Keratinocyte (primary cell): ENCODE measurements at regions not wholly inside any gene's neighbourhood (a gene's known extent, or its start where the extent isn't known, plus 50 kb on each side); places are given as distances from the start of the nearest gene placed in this dataset.

ENCODE experiments used
- DNase-seq: peaks from one replicate; pipeline ENCODE4 v3.0.0-alpha.2; 2011; ENCODE audit warnings: low read depth, missing footprints, low spot score
- FAIRE-seq: peaks from 2 replicates; lab custom pipeline; 2011; peaks lifted over from hg19 to GRCh38; lab: Jason Lieb, UNC
- H2AFZ ChIP-seq: 2 replicates; pipeline ENCODE4 v1.6.0; 2012; ENCODE audit warnings: low read length, control low read depth, inconsistent platforms; ENCODE audit not compliant: control insufficient read depth
- H3K27ac ChIP-seq: 2 replicates; pipeline ENCODE4 v1.5.1; 2011; ENCODE audit warnings: low read length; ENCODE audit not compliant: control insufficient read depth, insufficient read depth
- H3K27me3 ChIP-seq: 3 replicates; pipeline ENCODE4 v1.6.0; 2011; ENCODE audit warnings: low read length; ENCODE audit not compliant: control insufficient read depth, insufficient read depth; ENCODE audit errors: extremely low read depth
- H3K36me3 ChIP-seq, 2 experiments: 2 replicates in 1 of 2; 3 replicates in 1 of 2; pipeline ENCODE4 v1.5.1; 2011; ENCODE audit warnings: low read length in 2 of 2, mild to moderate bottlenecking in 1 of 2; ENCODE audit not compliant: control insufficient read depth in 2 of 2, insufficient read depth in 2 of 2; ENCODE audit errors: extremely low read depth in 1 of 2
- H3K4me1 ChIP-seq: 3 replicates; pipeline ENCODE4 v1.5.1; 2011; ENCODE audit warnings: low read length; ENCODE audit not compliant: control insufficient read depth, insufficient read depth; ENCODE audit errors: extremely low read depth
- H3K4me2 ChIP-seq: 3 replicates; pipeline ENCODE4 v1.6.0; 2011; ENCODE audit warnings: low read depth, low read length; ENCODE audit not compliant: control insufficient read depth, insufficient read depth; ENCODE audit errors: extremely low read depth
- H3K4me3 ChIP-seq, 3 experiments: fragments of 200-600 bp in 1 of 3; sonication (generic) in 1 of 3; 2 replicates in 2 of 3; 3 replicates in 1 of 3; pipeline ENCODE4 v1.5.1; 2011 to 2016; ENCODE audit warnings: low read length in 3 of 3, mild to moderate bottlenecking in 3 of 3, control low read depth in 2 of 3, inconsistent platforms in 1 of 3, low read depth in 1 of 3, mixed read lengths in 1 of 3, mixed run types in 1 of 3, moderate library complexity in 1 of 3; ENCODE audit not compliant: control insufficient read depth in 2 of 3, insufficient read depth in 2 of 3; ENCODE audit errors: extremely low read depth in 1 of 3
- H3K79me2 ChIP-seq: 2 replicates; pipeline ENCODE4 v1.6.0; 2012; ENCODE audit warnings: low read length; ENCODE audit not compliant: control insufficient read depth, insufficient read depth
- H3K9ac ChIP-seq: 3 replicates; pipeline ENCODE4 v1.6.0; 2011; ENCODE audit warnings: low read length; ENCODE audit not compliant: control insufficient read depth, insufficient read depth; ENCODE audit errors: extremely low read depth
- H3K9me1 ChIP-seq: 3 replicates; pipeline ENCODE4 v1.6.0; 2011; ENCODE audit warnings: low read length; ENCODE audit not compliant: control insufficient read depth, insufficient read depth; ENCODE audit errors: extremely low read depth
- H3K9me3 ChIP-seq: 2 replicates; pipeline ENCODE4 v1.5.1; 2012; ENCODE audit warnings: low read depth, low read length; ENCODE audit not compliant: control insufficient read depth
- H4K20me1 ChIP-seq: 3 replicates; pipeline ENCODE4 v1.6.0; 2011; ENCODE audit warnings: low read length; ENCODE audit not compliant: control insufficient read depth, insufficient read depth; ENCODE audit errors: extremely low read depth
- CTCF ChIP-seq, 3 experiments: IDR thresholded peaks in 1 of 3; conservative IDR thresholded peaks in 1 of 3; optimal IDR thresholded peaks in 1 of 3; 2 replicates in 2 of 3; 3 replicates in 1 of 3; pipeline versions ENCODE3 to v1.5.1; 2011; ENCODE audit warnings: low read length in 3 of 3, mild to moderate bottlenecking in 3 of 3, moderate library complexity in 2 of 3, control low read depth in 1 of 3, inconsistent platforms in 1 of 3; ENCODE audit not compliant: insufficient read depth in 2 of 3; ENCODE audit errors: extremely low read depth in 1 of 3
- EZH2 ChIP-seq: IDR thresholded peaks from one replicate; pipeline ENCODE4 v1.6.1; 2012; ENCODE audit warnings: inconsistent platforms, mild to moderate bottlenecking, low read length, moderate library complexity
- dilution Hi-C: fragments of 300-500 bp; cut with MboI; formaldehyde crosslinking; loops from one replicate; pipeline ENCODE4 v1.7.0; 2020; ENCODE audit warnings: low sequenced_read_pairs; ENCODE audit not compliant: extremely low pct_ligation_motif_present

- Histone ChIP-seq H3K4me2 (no peak overlapping the region), H3K36me3 (no peaks in the 10 kb centered on the region), H3K79me2 (no peaks in the 10 kb centered on the region), H3K27ac (no peak overlapping the region), H3K9me1 (no peaks in the 10 kb centered on the region), H2AFZ (no peak overlapping the region), H3K4me3 (no peak overlapping the region), H3K4me1 (peaks cover 5% of the 10 kb centered on the region), H4K20me1 (no peaks in the 10 kb centered on the region), H3K9ac (no peak overlapping the region), H3K27me3 (no peaks in the 10 kb centered on the region), H3K9me3 (no peaks in the 10 kb centered on the region)
- FAIRE-seq (no peak), DNase-seq (no peak)
- dilution Hi-C loops: no loop called here
- TF ChIP-seq EZH2 (no peak), CTCF (optimal IDR thresholded peaks at IDR 0.05 in 1 of 3, IDR thresholded peaks at IDR 0.05 in 1 of 3, conservative IDR thresholded peaks at IDR 0.05 in 1 of 3; ENCODE audit: extremely low read depth in 1 of 3, insufficient read depth in 2 of 3, low read length in 3 of 3) (no peak)
Measured at GRCh38 chr13:73911361-73911760, 222.8 kb downstream of the KLF12 start.

DNA sequence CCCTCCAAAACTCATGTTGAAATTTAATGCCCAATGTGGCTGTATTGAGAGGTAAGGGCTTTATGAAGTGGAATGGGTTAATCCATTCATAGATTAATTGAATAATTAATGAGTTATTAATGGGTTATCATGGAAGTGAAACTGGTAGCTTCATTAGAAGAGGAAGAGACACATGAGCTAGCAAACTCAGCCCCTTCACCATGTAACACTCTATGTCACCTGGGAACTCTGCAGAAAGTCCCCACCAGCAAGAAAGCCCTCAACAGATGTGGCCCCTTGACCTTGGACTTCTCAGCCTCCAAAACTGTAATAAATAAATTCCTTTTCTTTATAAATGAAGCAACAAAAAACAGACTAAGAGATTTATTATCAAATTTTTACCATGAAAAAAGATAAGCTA, 223.5 kb downstream of the KLF12 start:
- no peaks in the 10 kb centered on the region for H3K9me3 ChIP-seq
- TF ChIP-seq CTCF (optimal IDR thresholded peaks at IDR 0.05 in 1 of 3, IDR thresholded peaks at IDR 0.05 in 1 of 3, conservative IDR thresholded peaks at IDR 0.05 in 1 of 3; ENCODE audit: extremely low read depth in 1 of 3, insufficient read depth in 2 of 3, low read length in 3 of 3) (no peak), EZH2 (no peak)
- peaks cover 5% of the 10 kb centered on the region for H3K4me1 ChIP-seq
- H3K9me1 ChIP-seq: no peaks in the 10 kb centered on the region
- H3K4me2 ChIP-seq: no peak overlapping the region
- H4K20me1 ChIP-seq: no peaks in the 10 kb centered on the region
- no peaks in the 10 kb centered on the region for H3K79me2 ChIP-seq
- no peaks in the 10 kb centered on the region for H3K27me3 ChIP-seq
- H3K27ac ChIP-seq: no peak overlapping the region
- dilution Hi-C loops: no loop called here
- DNase-seq (no peak), FAIRE-seq (no peak)
- no peak overlapping the region for H2AFZ ChIP-seq
- H3K4me3 ChIP-seq: no peak overlapping the region
- H3K36me3 ChIP-seq: no peaks in the 10 kb centered on the region
- H3K9ac ChIP-seq: no peak overlapping the region
